ENCODE measurements at regions not wholly inside any gene's neighbourhood (a gene's known extent, or its start where the extent isn't known, plus 50 kb on each side); places are given as distances from the start of the nearest gene placed in this dataset.
"Not testable (repeated sequence)": the region's sequence is repeated elsewhere in the genome, so short reads cannot be mapped to it uniquely, and the experiment has no call there.

DNA sequence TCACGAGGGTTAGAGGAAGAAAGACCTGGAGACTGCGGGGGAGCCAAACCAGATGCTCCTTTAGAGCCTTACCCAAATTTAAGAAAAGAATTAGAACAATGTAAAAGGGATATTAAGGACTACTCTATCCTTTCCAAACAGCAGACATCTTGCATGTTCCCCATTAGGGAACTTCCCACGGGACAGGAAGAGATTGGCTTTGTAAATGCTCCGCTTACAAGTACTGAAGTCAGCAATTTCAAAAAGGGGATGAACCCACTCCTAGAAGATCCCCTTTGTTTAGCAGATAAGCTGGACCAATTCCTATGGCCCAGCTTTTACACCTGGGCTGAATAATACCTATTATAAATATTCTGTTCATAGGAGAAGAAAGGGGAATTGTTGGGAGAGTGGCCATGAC lies 74.2 kb downstream of the APOBEC1 start:
- intact Hi-C loops (cut with DNase I), result no loop called here
- ATAC-seq, result no peak
- no peaks in the 10 kb centered on the region for H3K9me3 ChIP-seq
- no peaks in the 10 kb centered on the region for H3K27me3 ChIP-seq
- H3K4me3 ChIP-seq, result no peak overlapping the region
- no peaks in the 10 kb centered on the region for H3K36me3 ChIP-seq
- H3K27ac ChIP-seq, result no peak overlapping the region
- no peaks in the 10 kb centered on the region for H3K4me1 ChIP-seq
- DNase-seq, result no peak
- TF ChIP-seq, protein P1, sequence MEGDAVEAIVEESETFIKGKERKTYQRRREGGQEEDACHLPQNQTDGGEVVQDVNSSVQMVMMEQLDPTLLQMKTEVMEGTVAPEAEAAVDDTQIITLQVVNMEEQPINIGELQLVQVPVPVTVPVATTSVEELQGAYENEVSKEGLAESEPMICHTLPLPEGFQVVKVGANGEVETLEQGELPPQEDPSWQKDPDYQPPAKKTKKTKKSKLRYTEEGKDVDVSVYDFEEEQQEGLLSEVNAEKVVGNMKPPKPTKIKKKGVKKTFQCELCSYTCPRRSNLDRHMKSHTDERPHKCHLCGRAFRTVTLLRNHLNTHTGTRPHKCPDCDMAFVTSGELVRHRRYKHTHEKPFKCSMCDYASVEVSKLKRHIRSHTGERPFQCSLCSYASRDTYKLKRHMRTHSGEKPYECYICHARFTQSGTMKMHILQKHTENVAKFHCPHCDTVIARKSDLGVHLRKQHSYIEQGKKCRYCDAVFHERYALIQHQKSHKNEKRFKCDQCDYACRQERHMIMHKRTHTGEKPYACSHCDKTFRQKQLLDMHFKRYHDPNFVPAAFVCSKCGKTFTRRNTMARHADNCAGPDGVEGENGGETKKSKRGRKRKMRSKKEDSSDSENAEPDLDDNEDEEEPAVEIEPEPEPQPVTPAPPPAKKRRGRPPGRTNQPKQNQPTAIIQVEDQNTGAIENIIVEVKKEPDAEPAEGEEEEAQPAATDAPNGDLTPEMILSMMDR (IDR thresholded peaks at IDR 0.05), result no peak

- H3K36me3 ChIP-seq; DNase-seq; H3K4me1 ChIP-seq; H3K9me3 ChIP-seq; intact Hi-C loops (cut with DNase I); H3K27ac ChIP-seq; H3K4me3 ChIP-seq; ATAC-seq; H3K27me3 ChIP-seq: not testable (repeated sequence)
These were observed 75.6 kb downstream of the APOBEC1 start for GRCh38 chr12:7590085-7590484.

DNA sequence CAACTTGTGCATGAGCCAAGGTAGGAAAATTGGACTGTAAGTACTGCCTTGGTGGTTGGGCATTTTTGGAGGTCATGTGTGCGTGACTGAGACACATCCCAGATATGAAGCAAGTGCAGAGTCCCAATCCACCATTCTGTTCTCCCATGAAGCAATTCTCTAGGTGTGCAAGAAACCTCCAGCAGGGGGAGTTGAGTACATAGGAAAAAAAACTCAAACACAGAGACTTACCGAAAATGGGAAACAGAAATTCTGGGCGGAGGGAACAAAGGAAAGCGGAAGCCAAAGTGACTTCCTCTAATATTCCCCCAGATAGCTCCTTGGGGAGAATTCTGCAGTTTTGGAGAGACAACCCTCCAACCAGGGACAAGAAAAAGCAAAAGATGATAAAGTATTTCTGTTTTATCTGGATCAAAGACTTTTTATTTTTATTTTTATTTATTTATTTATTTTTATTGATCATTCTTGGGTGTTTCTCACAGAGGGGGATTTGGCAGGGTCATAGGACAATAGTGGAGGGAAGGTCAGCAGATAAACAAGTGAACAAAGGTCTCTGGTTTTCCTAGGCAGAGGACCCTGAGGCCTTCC lies 76.9 kb downstream of the APOBEC1 start:
- H3K4me1 ChIP-seq; H3K4me3 ChIP-seq; DNase-seq; H3K27ac ChIP-seq; intact Hi-C loops (cut with DNase I); H3K27me3 ChIP-seq; H3K9me3 ChIP-seq; H3K36me3 ChIP-seq: not testable (repeated sequence)
- TF ChIP-seq, protein P1 (IDR thresholded peaks at IDR 0.05), result peak; percentile 61
- ATAC-seq, result peak; percentile 97

GRCh38 chr12:7584137-7584536 lies 80.6 kb upstream of the CD163 start:
- peak; percentile 50 for ATAC-seq
- H3K9me3 ChIP-seq; H3K36me3 ChIP-seq; intact Hi-C loops (cut with DNase I); H3K27me3 ChIP-seq; H3K4me3 ChIP-seq; H3K4me1 ChIP-seq; H3K27ac ChIP-seq: not testable (repeated sequence)
- DNase-seq, result peak; percentile 31

DNA sequence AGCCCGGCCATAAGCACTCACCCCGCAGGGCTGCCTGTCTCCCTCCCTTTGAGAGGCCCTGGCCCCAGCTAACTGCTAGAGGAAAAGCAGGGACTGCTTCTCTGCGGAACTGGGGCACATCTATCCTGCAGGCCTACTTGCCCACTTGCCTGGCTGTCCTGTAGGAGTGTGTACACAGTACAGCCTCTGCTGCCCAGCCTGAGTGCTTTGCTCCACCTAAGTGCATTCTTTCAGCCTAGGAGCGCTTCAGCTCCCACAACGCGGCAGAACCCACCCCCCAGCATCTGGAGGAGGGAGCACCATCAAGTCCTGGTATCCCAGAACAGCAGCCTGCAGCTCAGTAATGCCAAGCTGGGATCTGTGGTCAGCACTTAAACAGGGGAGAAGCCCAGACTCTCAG lies 79.9 kb upstream of the CD163 start:
- ATAC-seq (peak; percentile 85), DNase-seq (peak; percentile 57)
- TF ChIP-seq, protein P1 (IDR thresholded peaks at IDR 0.05), result no peak
- H3K4me1 ChIP-seq, result no peaks in the 10 kb centered on the region
- intact Hi-C loops (cut with DNase I), result no loop called here
- H3K9me3 ChIP-seq, result no peaks in the 10 kb centered on the region
- H3K27ac ChIP-seq, result no peak overlapping the region
- no peaks in the 10 kb centered on the region for H3K27me3 ChIP-seq
- H3K36me3 ChIP-seq, result no peaks in the 10 kb centered on the region
- H3K4me3 ChIP-seq, result no peak overlapping the region

GRCh38 chr12:7582796-7583195 lies 79.2 kb upstream of the CD163 start:
- DNase-seq (no peak), ATAC-seq (no peak)
- TF ChIP-seq, protein P1 (IDR thresholded peaks at IDR 0.05), result no peak
- Histone ChIP-seq H3K27me3 (no peaks in the 10 kb centered on the region), H3K36me3 (no peaks in the 10 kb centered on the region), H3K4me1 (no peaks in the 10 kb centered on the region), H3K9me3 (no peaks in the 10 kb centered on the region), H3K4me3 (no peak overlapping the region), H3K27ac (no peak overlapping the region)
- intact Hi-C loops (cut with DNase I), result no loop called here

DNA sequence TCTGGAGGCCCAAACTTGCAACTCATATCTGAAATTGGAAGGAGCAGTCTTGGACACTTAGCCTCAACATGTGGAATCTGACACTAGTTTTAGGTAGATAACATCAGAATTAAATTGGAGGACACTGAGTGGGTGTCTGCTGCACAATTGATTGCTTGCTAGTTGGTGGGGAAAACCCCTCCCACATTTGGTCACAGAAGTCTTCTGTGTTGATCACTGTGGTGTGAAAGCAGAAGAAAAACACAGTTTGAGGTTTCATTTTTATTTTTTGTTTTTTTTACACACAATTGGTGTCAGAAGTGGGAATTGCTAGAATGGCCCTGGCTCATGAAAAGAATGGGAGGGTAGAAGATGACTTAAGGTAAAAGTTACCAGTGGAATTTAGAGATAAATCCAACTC lies 78.0 kb upstream of the CD163 start:
- intact Hi-C loops (cut with DNase I), result no loop called here
- no peak overlapping the region for H3K27ac ChIP-seq
- H3K4me1 ChIP-seq, result no peaks in the 10 kb centered on the region
- DNase-seq (no peak), ATAC-seq (no peak)
- no peaks in the 10 kb centered on the region for H3K9me3 ChIP-seq
- H3K36me3 ChIP-seq, result no peaks in the 10 kb centered on the region
- no peaks in the 10 kb centered on the region for H3K27me3 ChIP-seq
- TF ChIP-seq, protein P1 (IDR thresholded peaks at IDR 0.05), result no peak
- H3K4me3 ChIP-seq, result no peak overlapping the region
